ENCODE measurements at regions not wholly inside any gene's neighbourhood (a gene's known extent, or its start where the extent isn't known, plus 50 kb on each side); places are given as distances from the start of the nearest gene placed in this dataset.
"Not testable (repeated sequence)": the region's sequence is repeated elsewhere in the genome, so short reads cannot be mapped to it uniquely, and the experiment has no call there.

DNA sequence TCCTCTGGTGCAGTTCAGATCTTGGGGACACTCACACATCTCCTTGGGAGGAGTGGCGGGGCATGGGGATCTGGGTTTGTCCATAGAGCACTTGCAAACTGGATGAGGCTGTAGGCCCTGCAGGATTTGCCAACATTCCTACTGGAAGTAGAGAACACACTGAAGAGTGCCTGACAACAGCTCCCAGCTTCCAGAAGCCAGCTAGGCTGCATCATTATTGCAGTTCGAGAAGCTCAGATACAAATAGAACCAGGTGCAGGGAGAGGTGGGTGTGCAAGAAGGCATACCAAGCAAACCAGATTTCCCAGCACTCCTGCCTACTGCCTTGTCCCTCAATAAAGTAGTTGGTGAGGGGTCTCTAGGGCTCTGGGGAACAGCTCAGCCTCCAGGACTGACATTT is 52.5 kb downstream of the RHOB start:
- no peak for DNase-seq
- Mint-ChIP-seq H3K36me3 (ENCODE audit: low read depth) (no peaks in the 10 kb centered on the region), H3K4me3 (no peak overlapping the region), H3K27ac (no peak overlapping the region), H3K4me1 (peaks cover 35% of the 10 kb centered on the region), H3K27me3 (ENCODE audit: low read depth, poor library complexity) (peaks cover 12% of the 10 kb centered on the region), H3K9me3 (no peaks in the 10 kb centered on the region)
- TF ChIP-seq, protein P1, sequence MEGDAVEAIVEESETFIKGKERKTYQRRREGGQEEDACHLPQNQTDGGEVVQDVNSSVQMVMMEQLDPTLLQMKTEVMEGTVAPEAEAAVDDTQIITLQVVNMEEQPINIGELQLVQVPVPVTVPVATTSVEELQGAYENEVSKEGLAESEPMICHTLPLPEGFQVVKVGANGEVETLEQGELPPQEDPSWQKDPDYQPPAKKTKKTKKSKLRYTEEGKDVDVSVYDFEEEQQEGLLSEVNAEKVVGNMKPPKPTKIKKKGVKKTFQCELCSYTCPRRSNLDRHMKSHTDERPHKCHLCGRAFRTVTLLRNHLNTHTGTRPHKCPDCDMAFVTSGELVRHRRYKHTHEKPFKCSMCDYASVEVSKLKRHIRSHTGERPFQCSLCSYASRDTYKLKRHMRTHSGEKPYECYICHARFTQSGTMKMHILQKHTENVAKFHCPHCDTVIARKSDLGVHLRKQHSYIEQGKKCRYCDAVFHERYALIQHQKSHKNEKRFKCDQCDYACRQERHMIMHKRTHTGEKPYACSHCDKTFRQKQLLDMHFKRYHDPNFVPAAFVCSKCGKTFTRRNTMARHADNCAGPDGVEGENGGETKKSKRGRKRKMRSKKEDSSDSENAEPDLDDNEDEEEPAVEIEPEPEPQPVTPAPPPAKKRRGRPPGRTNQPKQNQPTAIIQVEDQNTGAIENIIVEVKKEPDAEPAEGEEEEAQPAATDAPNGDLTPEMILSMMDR (IDR thresholded peaks at IDR 0.05) = no peak

DNA sequence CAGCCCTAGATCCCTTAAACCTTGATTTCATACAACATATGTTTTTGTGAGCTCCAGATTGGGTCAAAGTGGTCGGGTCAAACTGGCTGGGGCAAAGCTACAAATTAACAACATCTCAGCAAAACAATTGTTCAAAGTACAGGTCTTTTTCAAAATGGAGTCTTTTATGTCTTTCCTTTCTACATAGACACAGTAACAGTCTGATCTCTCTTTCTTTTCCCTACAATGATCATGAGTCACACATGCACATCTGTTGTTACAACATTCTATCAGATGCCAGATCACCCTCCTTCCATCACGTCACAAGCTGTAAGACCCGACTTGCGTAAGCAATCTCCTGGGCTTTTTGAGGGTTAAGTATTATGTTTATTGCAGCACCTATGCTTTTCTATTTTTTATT is 55.1 kb downstream of the RHOB start:
- H3K36me3 Mint-ChIP-seq (ENCODE audit: low read depth) = no peaks in the 10 kb centered on the region
- TF ChIP-seq, protein P1 (IDR thresholded peaks at IDR 0.05) = no peak
- H3K4me3 Mint-ChIP-seq = no peak overlapping the region
- H3K27me3 Mint-ChIP-seq (ENCODE audit: low read depth, poor library complexity) = peaks cover 12% of the 10 kb centered on the region
- no peaks in the 10 kb centered on the region for H3K9me3 Mint-ChIP-seq
- no peak for DNase-seq
- peaks cover 27% of the 10 kb centered on the region for H3K4me1 Mint-ChIP-seq
- no peak overlapping the region for H3K27ac Mint-ChIP-seq

DNA sequence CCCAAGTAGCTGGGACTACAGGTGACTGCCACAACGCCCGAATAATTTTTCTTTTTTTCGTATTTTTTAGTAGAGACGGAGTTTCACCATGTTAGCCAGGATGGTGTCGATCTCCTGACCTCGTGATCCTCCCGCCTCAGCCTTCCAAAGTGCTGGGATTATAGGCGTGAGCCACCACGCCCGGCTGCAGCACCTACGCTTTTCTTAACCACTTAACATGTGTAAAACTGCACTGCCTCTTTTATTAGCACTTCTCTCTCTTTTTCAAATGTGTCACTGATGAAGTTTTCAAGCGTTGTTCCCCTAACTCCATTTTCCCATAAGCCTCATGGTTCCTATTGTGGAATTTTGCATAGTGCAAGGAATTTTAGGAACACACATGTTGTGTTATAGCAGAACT is 55.6 kb downstream of the RHOB start:
- H3K4me1 Mint-ChIP-seq = peaks cover 25% of the 10 kb centered on the region
- H3K27ac Mint-ChIP-seq; H3K27me3 Mint-ChIP-seq (ENCODE audit: low read depth, poor library complexity); H3K4me3 Mint-ChIP-seq; H3K9me3 Mint-ChIP-seq; DNase-seq; H3K36me3 Mint-ChIP-seq (ENCODE audit: low read depth): not testable (repeated sequence)

DNA sequence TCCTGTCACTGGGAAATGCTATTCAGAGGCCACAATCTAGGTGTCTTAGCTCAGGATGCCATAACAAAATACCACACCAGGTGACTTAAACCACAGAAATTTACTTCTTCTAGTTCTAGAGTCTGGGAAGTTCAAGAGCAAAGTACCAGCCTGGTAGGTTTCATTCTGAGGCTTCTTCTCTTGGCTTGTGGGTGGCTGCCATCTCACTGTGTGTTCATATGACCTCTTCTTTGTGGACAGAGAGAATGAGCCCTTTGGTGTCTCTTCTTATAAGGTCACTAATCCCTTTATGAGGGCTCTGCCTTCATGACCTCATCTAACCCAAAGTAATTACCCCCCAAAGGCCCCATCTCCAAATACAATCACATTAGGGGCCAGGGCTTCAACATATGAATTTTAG is 57.3 kb downstream of the RHOB start:
- Mint-ChIP-seq H3K27ac (no peak overlapping the region), H3K4me1 (peaks cover 28% of the 10 kb centered on the region), H3K36me3 (ENCODE audit: low read depth) (no peaks in the 10 kb centered on the region), H3K4me3 (no peak overlapping the region), H3K9me3 (no peaks in the 10 kb centered on the region), H3K27me3 (ENCODE audit: low read depth, poor library complexity) (peaks cover 7% of the 10 kb centered on the region)
- DNase-seq = no peak
- TF ChIP-seq, protein P1 (IDR thresholded peaks at IDR 0.05) = no peak

DNA sequence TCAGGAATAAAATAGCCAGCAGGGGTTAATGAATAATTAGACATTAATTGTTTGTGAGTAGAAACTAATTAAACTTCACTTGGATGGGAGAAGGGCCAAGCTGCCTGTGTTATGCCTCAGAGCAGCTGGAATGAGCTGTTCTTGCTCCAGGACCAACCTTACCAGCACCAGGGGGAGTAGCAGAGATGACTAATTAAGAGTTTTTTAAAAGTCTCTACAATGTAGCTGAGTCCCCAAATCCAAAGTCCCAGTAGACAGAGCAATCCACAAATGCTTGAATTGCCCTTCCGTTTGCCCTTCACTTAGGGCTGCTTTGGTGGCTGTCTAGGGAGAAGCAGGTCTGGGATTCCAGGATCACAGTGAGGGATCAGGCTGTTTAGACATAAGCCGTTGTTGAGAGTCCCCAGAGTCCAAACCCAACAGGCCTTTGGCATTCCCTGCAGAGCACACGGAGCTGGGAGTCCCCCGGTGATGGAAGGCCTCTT is 59.4 kb downstream of the RHOB start:
- no peak for DNase-seq

DNA sequence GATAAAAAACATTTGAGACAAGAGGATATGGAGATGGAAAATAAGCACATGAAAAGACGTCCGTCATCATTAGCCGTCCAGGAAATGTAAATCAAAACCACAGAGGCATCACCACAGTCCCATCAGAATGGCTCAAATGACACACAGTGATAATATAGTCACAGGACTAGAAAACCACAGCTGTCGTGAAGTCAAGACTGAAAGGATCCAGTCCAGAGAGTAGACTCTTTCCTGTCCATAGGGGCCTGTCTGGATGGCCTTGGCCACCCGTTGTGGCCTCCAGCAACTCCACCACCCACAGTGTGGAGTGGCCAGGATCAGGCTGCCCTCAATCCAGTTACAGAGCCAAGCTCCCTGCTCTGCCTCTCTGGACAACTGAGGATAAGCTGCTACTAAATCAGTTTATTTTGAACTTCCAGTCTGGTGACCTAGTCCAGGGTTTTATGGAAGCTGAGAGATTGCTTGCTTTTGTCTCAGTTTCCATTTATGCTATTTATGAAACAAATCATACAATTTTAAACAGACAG is 60.4 kb downstream of the RHOB start:
- Mint-ChIP-seq H3K27me3 (ENCODE audit: low read depth, poor library complexity) (peaks cover 10% of the 10 kb centered on the region), H3K4me3 (no peak overlapping the region), H3K9me3 (no peaks in the 10 kb centered on the region), H3K36me3 (ENCODE audit: low read depth) (no peaks in the 10 kb centered on the region), H3K4me1 (peaks cover 44% of the 10 kb centered on the region), H3K27ac (no peak overlapping the region)
- no peak for DNase-seq
- TF ChIP-seq, protein P1 (IDR thresholded peaks at IDR 0.05) = no peak

More for the DNA sequence above, 59.4 kb downstream of the RHOB start:
- peaks cover 10% of the 10 kb centered on the region for H3K27me3 Mint-ChIP-seq (ENCODE audit: low read depth, poor library complexity)
- TF ChIP-seq, protein P1 (IDR thresholded peaks at IDR 0.05) = no peak
- peaks cover 40% of the 10 kb centered on the region for H3K4me1 Mint-ChIP-seq
- H3K9me3 Mint-ChIP-seq = no peaks in the 10 kb centered on the region
- H3K27ac Mint-ChIP-seq = peak overlapping the region; percentile 44
- no peaks in the 10 kb centered on the region for H3K36me3 Mint-ChIP-seq (ENCODE audit: low read depth)
- no peak overlapping the region for H3K4me3 Mint-ChIP-seq
